ENCODE measurements at regions not wholly inside any gene's neighbourhood (a gene's known extent, or its start where the extent isn't known, plus 50 kb on each side); places are given as distances from the start of the nearest gene placed in this dataset.

- intact Hi-C loops (cut with DNase I) = no loop called here
- Histone ChIP-seq H3K36me3 (no peaks in the 10 kb centered on the region), H3K27ac (no peak overlapping the region), H3K4me3 (no peak overlapping the region), H3K27me3 (replicated peaks; ENCODE audit: insufficient read depth) (no peaks in the 10 kb centered on the region), H3K4me1 (replicated peaks) (no peaks in the 10 kb centered on the region), H3K9me3 (no peaks in the 10 kb centered on the region)
- TF ChIP-seq POLR2AphosphoS5 (IDR thresholded peaks at IDR 0.05) (no peak), POLR2A (IDR thresholded peaks at IDR 0.05) (no peak)
- DNase-seq (ENCODE audit: low spot score) = no peak
These were observed 338.0 kb downstream of the TMX3 start for GRCh38 chr18:68376926-68377325.

- H3K9me3 ChIP-seq = no peaks in the 10 kb centered on the region
- H3K4me1 ChIP-seq (replicated peaks) = no peaks in the 10 kb centered on the region
- no peak for DNase-seq (ENCODE audit: low spot score)
- intact Hi-C loops (cut with DNase I) = no loop called here
- WGBS = 79% methylated on average over 5 of the region's 5 CpGs
- no peak overlapping the region for H3K27ac ChIP-seq
- H3K4me3 ChIP-seq = no peak overlapping the region
- H3K36me3 ChIP-seq = no peaks in the 10 kb centered on the region
- H3K27me3 ChIP-seq (replicated peaks; ENCODE audit: insufficient read depth) = no peaks in the 10 kb centered on the region
- no peak for TF ChIP-seq POLR2A (IDR thresholded peaks at IDR 0.05)
- no peak for TF ChIP-seq POLR2AphosphoS5 (IDR thresholded peaks at IDR 0.05)
- TF ChIP-seq CTCF (IDR thresholded peaks at IDR 0.05) = no peak
These were observed 352.0 kb downstream of the TMX3 start for GRCh38 chr18:68362907-68363306.

- H3K4me3 ChIP-seq = no peak overlapping the region
- DNase-seq (ENCODE audit: low spot score) = peak; percentile 43
- no peaks in the 10 kb centered on the region for H3K27me3 ChIP-seq (replicated peaks; ENCODE audit: insufficient read depth)
- intact Hi-C loops (cut with DNase I) = no loop called here
- TF ChIP-seq CTCF (IDR thresholded peaks at IDR 0.05) = no peak
- TF ChIP-seq POLR2AphosphoS5 (IDR thresholded peaks at IDR 0.05) = peak; percentile 57
- H3K27ac ChIP-seq = no peak overlapping the region
- H3K4me1 ChIP-seq (replicated peaks) = no peaks in the 10 kb centered on the region
- WGBS = 24% methylated on average over 3 of the region's 3 CpGs
- no peaks in the 10 kb centered on the region for H3K9me3 ChIP-seq
- no peaks in the 10 kb centered on the region for H3K36me3 ChIP-seq
These were observed 359.3 kb downstream of the TMX3 start for GRCh38 chr18:68355637-68356036.

DNA sequence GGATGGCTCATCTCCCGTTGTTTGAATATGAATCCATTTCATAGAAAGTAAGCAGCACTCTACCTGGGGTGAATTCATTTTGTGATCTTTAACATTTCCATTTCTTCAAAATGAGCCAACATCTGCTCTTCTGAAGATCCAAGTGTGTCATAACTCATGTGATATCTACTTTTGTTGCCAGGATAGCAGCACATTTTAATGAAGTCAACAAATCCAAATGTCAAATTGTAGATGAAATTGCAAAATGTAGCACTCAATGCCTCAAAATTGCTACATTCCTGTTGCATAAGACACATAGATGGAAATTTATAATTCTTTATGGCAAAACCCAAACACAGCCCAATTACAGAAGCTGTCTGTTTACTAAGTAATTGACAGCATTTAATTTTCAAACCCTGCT, 360.7 kb downstream of the TMX3 start:
- 91% methylated on average over 1 of the region's 1 CpG for WGBS
- Histone ChIP-seq H3K4me1 (replicated peaks) (no peaks in the 10 kb centered on the region), H3K4me3 (no peak overlapping the region), H3K27me3 (replicated peaks; ENCODE audit: insufficient read depth) (no peaks in the 10 kb centered on the region), H3K27ac (no peak overlapping the region), H3K9me3 (no peaks in the 10 kb centered on the region), H3K36me3 (no peaks in the 10 kb centered on the region)
- no peak for DNase-seq (ENCODE audit: low spot score)
- TF ChIP-seq POLR2A (IDR thresholded peaks at IDR 0.05) (no peak), CTCF (IDR thresholded peaks at IDR 0.05) (no peak), POLR2AphosphoS5 (IDR thresholded peaks at IDR 0.05) (no peak)
- intact Hi-C loops (cut with DNase I) = no loop called here

DNA sequence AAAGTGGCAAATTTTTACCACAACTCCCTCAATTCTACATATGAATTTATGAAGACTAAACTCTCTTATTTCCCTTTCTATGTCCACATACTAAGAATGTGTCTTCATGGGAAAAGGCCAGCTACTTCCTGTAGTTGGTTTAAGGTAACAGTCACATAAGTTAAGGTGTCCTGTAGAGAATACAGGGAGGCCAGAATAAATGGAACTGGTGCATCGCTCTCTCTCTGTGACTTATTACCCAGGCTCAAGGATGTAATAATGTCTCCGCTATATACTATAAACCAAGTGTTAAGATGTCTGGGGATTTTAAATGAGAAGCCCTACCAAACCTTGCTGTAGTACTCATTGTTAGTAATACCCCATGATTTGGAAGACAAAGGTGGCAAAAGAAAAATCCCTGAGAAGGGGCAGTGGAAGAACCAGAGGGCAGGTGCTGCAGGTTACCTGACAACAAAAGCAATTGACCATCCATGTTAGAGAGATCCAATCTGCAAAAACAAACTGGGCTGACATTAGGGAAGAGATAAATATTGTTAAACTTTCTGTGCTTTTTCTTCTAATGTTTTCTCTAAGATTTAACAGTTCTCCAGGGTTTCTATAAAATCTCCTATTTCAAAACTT, 372.8 kb downstream of the TMX3 start:
- no peak for DNase-seq (ENCODE audit: low spot score)
- WGBS = 87% methylated on average over 2 of the region's 2 CpGs

More for the DNA sequence above, 372.8 kb downstream of the TMX3 start:
- intact Hi-C loops (cut with DNase I) = no loop called here
- TF ChIP-seq CTCF (IDR thresholded peaks at IDR 0.05) = no peak
- TF ChIP-seq POLR2A (IDR thresholded peaks at IDR 0.05) = no peak
- no peak for TF ChIP-seq POLR2AphosphoS5 (IDR thresholded peaks at IDR 0.05)
- H3K27me3 ChIP-seq (replicated peaks; ENCODE audit: insufficient read depth) = no peaks in the 10 kb centered on the region
- no peak overlapping the region for H3K27ac ChIP-seq
- H3K36me3 ChIP-seq = no peaks in the 10 kb centered on the region
- no peak overlapping the region for H3K4me3 ChIP-seq
- H3K9me3 ChIP-seq = no peaks in the 10 kb centered on the region
- H3K4me1 ChIP-seq (replicated peaks) = no peaks in the 10 kb centered on the region
